Upper lobe of left lung (tissue), 4 donors: ENCODE measurements at regions not wholly inside any gene's neighbourhood (a gene's known extent, or its start where the extent isn't known, plus 50 kb on each side); places are given as distances from the start of the nearest gene placed in this dataset.

Source experiments
- EP300 ChIP-seq, 4 donors: sonication (generic); formaldehyde crosslinking; IDR thresholded peaks; one replicate each; pipeline ENCODE4 v1.5.1; 2017; ENCODE audit warnings: antibody characterized with exemption in 4 of 4, control low read depth in 2 of 4
- POLR2A ChIP-seq, 4 donors: fragments of 450-650 bp; IDR thresholded peaks; one replicate each; pipeline ENCODE4 v1.5.1; 2016 to 2017; ENCODE audit warnings: antibody characterized with exemption in 4 of 4, mild to moderate bottlenecking in 2 of 4
- POLR2AphosphoS5 ChIP-seq, 2 donors: sonication (generic); formaldehyde crosslinking; IDR thresholded peaks; one replicate each; pipeline ENCODE4 v1.5.1; 2017; ENCODE audit warnings: antibody characterized with exemption in 2 of 2
- TF ChIP-seq, protein P1 (sequence below), 6 experiments: fragments of 450-650 bp in 4 of 6; fragments of 200-600 bp in 2 of 6; sonication (generic) in 2 of 6; IDR thresholded peaks; one replicate each; pipeline ENCODE4 v1.5.1; 2016 to 2019; ENCODE audit warnings: antibody characterized with exemption in 6 of 6

DNA sequence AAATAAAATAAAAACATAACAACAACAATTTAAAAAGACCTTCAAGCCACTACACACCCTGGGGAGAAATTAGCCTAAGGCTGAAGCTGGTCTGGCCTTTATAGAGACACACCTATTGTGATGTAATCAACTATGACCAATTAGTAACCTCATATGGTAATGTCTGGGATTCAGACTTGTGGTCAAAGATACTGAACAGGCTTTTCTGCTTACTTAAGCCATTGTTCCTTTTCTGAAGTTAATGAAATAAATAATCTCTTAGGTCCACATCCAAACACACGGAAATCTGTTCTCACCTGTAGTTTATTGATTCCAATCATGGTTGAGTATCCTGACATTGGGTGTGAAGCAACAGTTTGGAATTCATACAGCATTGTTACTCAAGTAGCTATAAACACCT lies 152.5 kb downstream of the PLS3 start:
- no peak for TF ChIP-seq POLR2A (IDR thresholded peaks at IDR 0.05)
- TF ChIP-seq, protein P1, sequence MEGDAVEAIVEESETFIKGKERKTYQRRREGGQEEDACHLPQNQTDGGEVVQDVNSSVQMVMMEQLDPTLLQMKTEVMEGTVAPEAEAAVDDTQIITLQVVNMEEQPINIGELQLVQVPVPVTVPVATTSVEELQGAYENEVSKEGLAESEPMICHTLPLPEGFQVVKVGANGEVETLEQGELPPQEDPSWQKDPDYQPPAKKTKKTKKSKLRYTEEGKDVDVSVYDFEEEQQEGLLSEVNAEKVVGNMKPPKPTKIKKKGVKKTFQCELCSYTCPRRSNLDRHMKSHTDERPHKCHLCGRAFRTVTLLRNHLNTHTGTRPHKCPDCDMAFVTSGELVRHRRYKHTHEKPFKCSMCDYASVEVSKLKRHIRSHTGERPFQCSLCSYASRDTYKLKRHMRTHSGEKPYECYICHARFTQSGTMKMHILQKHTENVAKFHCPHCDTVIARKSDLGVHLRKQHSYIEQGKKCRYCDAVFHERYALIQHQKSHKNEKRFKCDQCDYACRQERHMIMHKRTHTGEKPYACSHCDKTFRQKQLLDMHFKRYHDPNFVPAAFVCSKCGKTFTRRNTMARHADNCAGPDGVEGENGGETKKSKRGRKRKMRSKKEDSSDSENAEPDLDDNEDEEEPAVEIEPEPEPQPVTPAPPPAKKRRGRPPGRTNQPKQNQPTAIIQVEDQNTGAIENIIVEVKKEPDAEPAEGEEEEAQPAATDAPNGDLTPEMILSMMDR (IDR thresholded peaks at IDR 0.05): no peak
- no peak for TF ChIP-seq EP300 (IDR thresholded peaks at IDR 0.05)
- no peak for TF ChIP-seq POLR2AphosphoS5 (IDR thresholded peaks at IDR 0.05)
